Sigmoid colon (tissue), 4 donors: ENCODE measurements at regions not wholly inside any gene's neighbourhood (a gene's known extent, or its start where the extent isn't known, plus 50 kb on each side); places are given as distances from the start of the nearest gene placed in this dataset.

Experiments used
- POLR2A ChIP-seq, 2 donors: fragments of 450-650 bp; IDR thresholded peaks; one replicate each; pipeline ENCODE4 v1.6.1; 2016; ENCODE audit warnings: antibody characterized with exemption in 2 of 2, mild to moderate bottlenecking in 2 of 2, moderate library complexity in 2 of 2
- POLR2AphosphoS5 ChIP-seq, 4 donors: sonication (generic); formaldehyde crosslinking; IDR thresholded peaks; one replicate each; pipeline ENCODE4 v1.6.1; 2017; ENCODE audit warnings: antibody characterized with exemption in 4 of 4
- TF ChIP-seq, protein P1 (sequence below), 4 experiments: fragments of 450-650 bp in 3 of 4; fragments of 200-600 bp in 1 of 4; IDR thresholded peaks; one replicate each; pipeline ENCODE4 v1.5.1; 2016 to 2019; ENCODE audit warnings: antibody characterized with exemption in 4 of 4, mild to moderate bottlenecking in 3 of 4, moderate library complexity in 2 of 4

DNA sequence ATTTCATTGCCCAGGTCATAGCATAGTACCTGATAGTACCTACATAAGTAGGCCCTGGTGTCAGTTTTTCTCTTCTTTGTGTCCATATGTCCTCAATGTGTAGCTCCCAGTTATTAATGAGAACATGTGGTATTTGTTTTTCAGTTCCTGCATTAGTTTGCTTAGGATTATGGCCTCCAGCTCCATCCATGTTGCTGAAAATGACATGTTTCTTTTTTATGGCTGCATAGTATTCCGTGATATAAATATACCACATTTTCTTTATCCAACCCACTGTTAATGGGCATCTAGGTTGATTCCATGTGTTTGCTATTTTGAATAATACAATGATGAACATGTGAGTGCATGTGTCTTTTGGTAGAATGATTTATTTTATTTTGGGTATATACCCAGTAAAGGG is 641.6 kb downstream of the RFPL4B start:
- TF ChIP-seq POLR2AphosphoS5 (IDR thresholded peaks at IDR 0.05): no peak
- TF ChIP-seq, protein P1, sequence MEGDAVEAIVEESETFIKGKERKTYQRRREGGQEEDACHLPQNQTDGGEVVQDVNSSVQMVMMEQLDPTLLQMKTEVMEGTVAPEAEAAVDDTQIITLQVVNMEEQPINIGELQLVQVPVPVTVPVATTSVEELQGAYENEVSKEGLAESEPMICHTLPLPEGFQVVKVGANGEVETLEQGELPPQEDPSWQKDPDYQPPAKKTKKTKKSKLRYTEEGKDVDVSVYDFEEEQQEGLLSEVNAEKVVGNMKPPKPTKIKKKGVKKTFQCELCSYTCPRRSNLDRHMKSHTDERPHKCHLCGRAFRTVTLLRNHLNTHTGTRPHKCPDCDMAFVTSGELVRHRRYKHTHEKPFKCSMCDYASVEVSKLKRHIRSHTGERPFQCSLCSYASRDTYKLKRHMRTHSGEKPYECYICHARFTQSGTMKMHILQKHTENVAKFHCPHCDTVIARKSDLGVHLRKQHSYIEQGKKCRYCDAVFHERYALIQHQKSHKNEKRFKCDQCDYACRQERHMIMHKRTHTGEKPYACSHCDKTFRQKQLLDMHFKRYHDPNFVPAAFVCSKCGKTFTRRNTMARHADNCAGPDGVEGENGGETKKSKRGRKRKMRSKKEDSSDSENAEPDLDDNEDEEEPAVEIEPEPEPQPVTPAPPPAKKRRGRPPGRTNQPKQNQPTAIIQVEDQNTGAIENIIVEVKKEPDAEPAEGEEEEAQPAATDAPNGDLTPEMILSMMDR (IDR thresholded peaks at IDR 0.05): no peak
- TF ChIP-seq POLR2A (IDR thresholded peaks at IDR 0.05): no peak
